ENCODE measurements at regions not wholly inside any gene's neighbourhood (a gene's known extent, or its start where the extent isn't known, plus 50 kb on each side); places are given as distances from the start of the nearest gene placed in this dataset.

- H3K4me3 ChIP-seq (ENCODE audit: low read depth, low read length), result no peak overlapping the region
- no peak for DNase-seq (ENCODE audit: low read depth)
- no peak for TF ChIP-seq CTCF (IDR thresholded peaks at IDR 0.05; ENCODE audit: low read depth, low read length, missing control alignments)
These were observed 288.1 kb downstream of the TMEM167A start for GRCh38 chr5:82789095-82789494.

GRCh38 chr5:82786748-82787147 lies 290.4 kb downstream of the TMEM167A start:
- no peak overlapping the region for H3K4me3 ChIP-seq (ENCODE audit: low read depth, low read length)
- no peak for TF ChIP-seq CTCF (IDR thresholded peaks at IDR 0.05; ENCODE audit: low read depth, low read length, missing control alignments)
- DNase-seq (ENCODE audit: low read depth), result no peak

DNA sequence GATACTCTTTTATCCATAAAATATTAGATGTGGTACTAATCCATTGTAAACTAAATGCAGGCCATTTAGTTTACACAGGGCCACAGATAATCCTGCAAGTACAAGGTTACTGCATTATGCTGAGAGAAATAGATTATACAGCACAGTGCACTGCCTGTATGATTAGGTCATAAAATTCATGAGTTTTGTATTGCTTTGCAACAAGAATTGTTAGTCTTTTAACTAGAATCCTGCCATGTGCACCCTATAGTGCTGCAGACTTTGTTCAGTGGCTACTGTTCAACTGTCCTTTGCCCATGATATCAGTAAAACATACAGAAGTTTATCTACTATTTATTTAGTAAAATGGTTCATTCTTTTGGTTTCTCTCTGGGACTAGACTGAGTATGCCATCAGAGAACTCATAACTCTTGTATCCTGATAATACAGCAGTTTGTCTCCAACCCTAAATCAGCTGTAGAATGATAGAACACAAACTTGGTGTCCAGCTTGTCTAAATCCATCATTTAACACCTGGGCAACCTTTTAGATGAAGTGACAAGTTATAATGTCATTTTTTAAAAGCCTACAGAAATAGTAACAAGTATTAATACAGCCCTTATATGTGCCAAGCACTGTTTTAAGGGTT lies 291.2 kb downstream of the TMEM167A start:
- H3K4me3 ChIP-seq (ENCODE audit: low read depth, low read length), result no peak overlapping the region
- no peak for DNase-seq (ENCODE audit: low read depth)
- TF ChIP-seq CTCF (IDR thresholded peaks at IDR 0.05; ENCODE audit: low read depth, low read length, missing control alignments), result no peak

GRCh38 chr5:82785456-82785855 lies 291.7 kb downstream of the TMEM167A start:
- no peak for DNase-seq (ENCODE audit: low read depth)
- TF ChIP-seq CTCF (IDR thresholded peaks at IDR 0.05; ENCODE audit: low read depth, low read length, missing control alignments), result no peak
- no peak overlapping the region for H3K4me3 ChIP-seq (ENCODE audit: low read depth, low read length)

GRCh38 chr5:82784521-82784920 lies 292.7 kb downstream of the TMEM167A start:
- no peak for TF ChIP-seq CTCF (IDR thresholded peaks at IDR 0.05; ENCODE audit: low read depth, low read length, missing control alignments)
- no peak for DNase-seq (ENCODE audit: low read depth)
- no peak overlapping the region for H3K4me3 ChIP-seq (ENCODE audit: low read depth, low read length)

- H3K4me3 ChIP-seq (ENCODE audit: low read depth, low read length), result no peak overlapping the region
- DNase-seq (ENCODE audit: low read depth), result no peak
- TF ChIP-seq CTCF (IDR thresholded peaks at IDR 0.05; ENCODE audit: low read depth, low read length, missing control alignments), result no peak
These were observed 300.1 kb downstream of the TMEM167A start for GRCh38 chr5:82777106-82777505.

DNA sequence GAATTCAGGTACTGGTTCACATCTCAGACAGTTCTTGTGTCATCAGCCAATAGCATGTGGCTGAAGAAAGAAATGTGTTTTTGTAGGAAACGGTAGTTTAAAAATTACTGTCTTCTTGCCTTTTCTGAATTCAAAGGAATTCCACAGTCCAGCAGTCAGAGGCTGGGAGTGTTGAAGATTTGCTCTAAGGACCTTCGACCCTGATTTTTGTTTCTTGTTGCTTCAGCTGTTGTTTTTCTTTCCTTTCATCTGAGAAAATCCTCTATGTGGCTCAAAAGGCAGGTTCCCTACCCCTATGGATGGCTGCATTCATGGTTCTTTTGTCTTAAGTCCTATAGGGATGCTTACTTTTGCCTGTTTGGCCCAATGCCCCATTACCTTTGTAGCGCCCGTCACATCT lies 304.9 kb downstream of the TMEM167A start:
- DNase-seq (ENCODE audit: low read depth), result no peak
- no peak overlapping the region for H3K4me3 ChIP-seq (ENCODE audit: low read depth, low read length)
- TF ChIP-seq CTCF (IDR thresholded peaks at IDR 0.05; ENCODE audit: low read depth, low read length, missing control alignments), result no peak

All from GM12864 (cell line).